ENCODE measurements at regions not wholly inside any gene's neighbourhood (a gene's known extent, or its start where the extent isn't known, plus 50 kb on each side); places are given as distances from the start of the nearest gene placed in this dataset.

- TF ChIP-seq CTCF (IDR thresholded peaks at IDR 0.05) (no peak), EZH2 (IDR thresholded peaks at IDR 0.05; ENCODE audit: borderline replicate concordance, insufficient read depth, low read depth, low read length, poor library complexity, severe bottlenecking) (no peak)
Measured at GRCh38 chr5:68446487-68446894, 230.9 kb downstream of the PIK3R1 start.
